ENCODE measurements at regions not wholly inside any gene's neighbourhood (a gene's known extent, or its start where the extent isn't known, plus 50 kb on each side); places are given as distances from the start of the nearest gene placed in this dataset.

GRCh38 chr7:25759748-25760147 is 392.2 kb upstream of the NFE2L3 start:
- DNase-seq: no peak

- DNase-seq: no peak
Observed at GRCh38 chr7:25762511-25763462, 389.2 kb upstream of the NFE2L3 start.

- no peak for DNase-seq
Observed at GRCh38 chr7:25763463-25763860, 388.5 kb upstream of the NFE2L3 start.

DNA sequence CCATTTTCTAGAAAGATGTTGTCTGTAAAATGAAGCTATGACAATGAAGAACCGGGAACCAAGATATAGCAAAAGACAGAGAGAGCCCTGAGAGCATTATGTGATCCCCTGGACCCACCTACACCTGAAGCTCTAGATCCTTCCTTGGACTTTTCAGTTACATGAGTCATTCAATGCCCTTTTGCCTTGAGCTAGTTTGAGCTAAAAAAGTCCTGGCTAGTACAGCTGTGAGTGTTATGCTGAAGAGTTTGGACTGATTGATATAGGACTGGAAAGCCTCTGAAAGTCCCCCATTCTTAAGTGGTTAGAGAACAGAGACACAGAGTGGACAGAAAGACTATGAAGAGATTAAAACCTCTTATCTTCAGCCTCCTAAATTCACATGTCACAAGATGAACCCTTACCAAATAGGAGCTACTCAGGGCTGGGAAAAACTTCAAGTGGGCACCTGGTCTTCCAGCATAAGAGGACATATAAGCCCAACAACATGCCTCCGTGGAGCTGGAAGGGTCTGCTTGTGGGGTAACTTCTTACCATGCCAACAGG is 386.8 kb upstream of the NFE2L3 start:
- DNase-seq: no peak

- DNase-seq: no peak
Observed at GRCh38 chr7:25770235-25770634, 381.8 kb upstream of the NFE2L3 start.

- DNase-seq: no peak
Observed at GRCh38 chr7:25770670-25771069, 381.3 kb upstream of the NFE2L3 start.

GRCh38 chr7:25771491-25771890 is 380.5 kb upstream of the NFE2L3 start:
- no peak for DNase-seq

DNA sequence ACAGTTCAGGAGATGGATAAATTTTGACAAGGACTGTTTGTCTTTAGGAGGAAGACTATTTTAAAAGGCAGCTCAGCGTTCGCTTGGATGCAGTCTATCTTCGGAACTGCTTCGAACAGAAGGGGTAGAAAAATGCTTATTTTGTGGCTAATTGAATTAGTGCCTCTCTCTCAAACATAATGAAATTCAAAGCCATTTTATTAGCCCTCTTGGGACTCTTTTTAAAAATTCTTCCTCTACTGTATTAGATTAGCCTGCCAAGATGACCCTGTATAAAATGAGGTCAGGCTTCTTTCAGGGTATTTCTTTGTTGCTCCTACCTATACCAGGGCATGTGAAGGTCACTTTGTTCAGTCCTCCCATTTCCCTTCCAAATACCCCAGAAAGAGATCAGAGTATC is 379.2 kb upstream of the NFE2L3 start:
- no peak for DNase-seq

DNA sequence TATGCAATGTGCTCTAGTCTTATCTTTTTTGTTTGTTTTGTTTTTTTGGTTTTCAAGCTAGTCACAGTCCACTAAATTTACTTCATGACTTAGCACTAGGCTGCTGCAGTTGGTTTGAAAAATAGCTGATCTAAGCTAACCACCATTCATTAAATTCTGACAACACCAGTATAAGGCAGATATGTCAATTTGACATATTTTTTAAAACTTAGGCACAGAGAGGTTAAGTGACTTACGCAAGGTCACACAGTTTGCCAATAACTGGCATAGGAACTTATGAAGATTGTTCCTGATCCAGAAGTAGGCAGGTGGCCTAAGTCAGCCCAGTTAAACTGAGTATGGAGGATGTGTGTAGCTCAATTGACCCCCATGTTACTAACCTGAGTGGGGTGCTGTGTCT is 377.3 kb upstream of the NFE2L3 start:
- no peak for DNase-seq

DNA sequence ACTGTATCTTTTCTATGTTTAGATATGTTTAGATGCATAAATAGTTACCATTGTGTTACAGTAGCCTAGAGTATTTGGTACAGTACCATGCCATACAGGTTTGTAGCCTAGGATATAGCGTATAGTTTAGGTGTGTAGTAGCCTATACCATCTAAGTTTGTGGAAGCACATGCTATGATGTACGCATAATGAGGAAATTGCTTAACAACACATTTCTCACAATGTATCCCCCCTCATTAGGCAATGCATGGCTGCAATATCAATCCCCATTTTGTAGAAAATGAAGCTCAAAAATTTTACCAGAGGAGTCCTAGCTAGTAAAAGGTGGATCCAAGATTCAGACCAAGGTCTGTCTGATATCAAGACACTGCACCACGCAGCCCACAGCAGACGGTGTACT is 376.4 kb upstream of the NFE2L3 start:
- no peak for DNase-seq

DNA sequence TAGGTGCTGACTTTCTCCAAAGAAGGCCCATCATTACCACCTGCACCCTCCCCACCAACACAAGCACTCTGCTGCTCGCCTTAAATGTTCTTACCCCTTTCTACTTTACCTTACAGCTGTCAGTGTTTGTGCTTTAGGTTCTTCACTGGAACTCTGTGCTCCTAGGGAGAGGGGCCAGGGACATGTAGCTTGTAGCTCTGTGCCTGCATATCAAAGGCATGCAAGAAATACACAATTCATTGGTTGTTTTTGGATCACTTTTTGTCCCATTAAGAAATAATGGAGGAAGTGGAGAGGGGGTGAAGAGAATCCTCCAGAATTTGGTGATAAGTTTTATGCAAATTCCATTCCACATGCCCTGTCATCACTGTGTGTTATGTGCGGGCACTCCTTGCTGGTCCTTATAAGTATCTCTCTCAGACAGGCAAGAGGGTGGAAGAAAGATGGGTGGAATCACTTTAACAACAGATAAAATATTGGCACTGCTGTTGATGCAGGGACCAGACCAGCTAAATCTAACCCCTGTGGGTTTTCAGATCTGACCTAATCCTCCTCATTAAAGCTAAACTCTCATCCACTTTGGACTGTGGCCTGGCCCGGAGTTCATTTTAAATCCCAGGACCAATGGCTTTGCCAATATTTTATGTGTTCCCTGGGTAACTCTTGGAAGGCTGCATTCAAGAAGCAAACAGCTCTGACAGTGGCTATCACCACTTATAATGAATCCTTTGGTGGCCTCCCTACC is 375.8 kb upstream of the NFE2L3 start:
- DNase-seq: no peak

DNA sequence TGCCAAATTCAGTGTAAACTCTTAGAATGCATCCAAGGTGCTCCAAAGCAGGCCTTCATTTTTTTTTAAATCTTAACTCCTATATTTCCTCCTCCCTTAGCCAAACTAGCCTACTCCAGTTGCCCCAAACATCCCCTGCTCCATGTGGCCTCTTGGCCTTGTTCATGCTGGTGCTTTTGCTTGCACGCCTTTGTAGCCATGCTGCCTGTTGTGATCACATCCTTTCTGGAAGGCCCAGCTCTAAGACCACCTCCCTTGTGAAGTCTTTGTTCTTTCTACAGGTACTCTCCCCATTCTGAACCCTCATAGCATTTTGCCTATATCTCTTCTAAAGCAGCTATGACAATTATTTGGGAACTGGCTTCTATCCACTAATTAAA is 375.3 kb upstream of the NFE2L3 start:
- DNase-seq: no peak

GRCh38 chr7:25777969-25778708 is 373.9 kb upstream of the NFE2L3 start:
- DNase-seq: peak; percentile 31

- no peak for DNase-seq
Observed at GRCh38 chr7:25779002-25779546, 372.9 kb upstream of the NFE2L3 start.

- no peak for DNase-seq
Observed at GRCh38 chr7:25780904-25781303, 371.1 kb upstream of the NFE2L3 start.

DNA sequence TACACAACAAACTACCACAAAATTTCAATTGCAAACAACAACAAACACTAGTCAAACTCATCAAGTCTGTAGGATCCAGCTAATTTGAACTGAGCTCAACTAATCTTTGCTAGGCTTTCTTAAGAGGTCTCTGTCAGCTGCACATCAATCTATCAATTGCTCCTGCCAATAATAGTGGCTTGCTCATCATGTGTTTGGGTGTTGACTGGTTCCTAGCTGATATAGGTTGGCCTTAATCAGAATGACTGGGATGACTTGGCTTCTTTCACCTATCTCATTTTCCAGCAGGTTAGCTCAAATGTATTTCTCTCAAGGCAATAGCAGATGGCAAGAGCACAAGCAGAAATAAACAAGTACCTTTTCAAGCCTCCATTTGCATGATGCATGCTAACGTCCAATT is 370.3 kb upstream of the NFE2L3 start:
- peak; percentile 72 for DNase-seq

- DNase-seq: no peak
Observed at GRCh38 chr7:25786936-25787335, 365.1 kb upstream of the NFE2L3 start.

DNA sequence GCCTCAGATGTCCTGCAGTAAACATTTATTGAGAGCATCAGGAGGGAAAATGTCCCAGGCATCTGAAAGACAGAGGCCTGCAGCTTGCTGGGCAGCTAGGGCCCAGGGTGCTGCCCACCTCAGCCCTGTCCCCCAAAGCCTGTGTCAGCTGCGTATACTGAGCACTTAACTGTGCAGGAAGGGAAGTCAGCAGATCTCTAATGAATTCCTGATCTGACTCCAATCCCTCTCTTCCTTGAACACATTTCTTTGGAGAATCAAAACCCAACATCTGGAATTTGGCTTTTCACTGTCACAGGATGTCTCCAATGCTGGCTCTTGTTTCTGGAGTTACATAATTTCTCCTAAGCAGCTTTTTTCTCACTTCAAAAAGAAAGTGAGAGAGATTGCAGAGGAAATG is 364.7 kb upstream of the NFE2L3 start:
- no peak for DNase-seq

DNA sequence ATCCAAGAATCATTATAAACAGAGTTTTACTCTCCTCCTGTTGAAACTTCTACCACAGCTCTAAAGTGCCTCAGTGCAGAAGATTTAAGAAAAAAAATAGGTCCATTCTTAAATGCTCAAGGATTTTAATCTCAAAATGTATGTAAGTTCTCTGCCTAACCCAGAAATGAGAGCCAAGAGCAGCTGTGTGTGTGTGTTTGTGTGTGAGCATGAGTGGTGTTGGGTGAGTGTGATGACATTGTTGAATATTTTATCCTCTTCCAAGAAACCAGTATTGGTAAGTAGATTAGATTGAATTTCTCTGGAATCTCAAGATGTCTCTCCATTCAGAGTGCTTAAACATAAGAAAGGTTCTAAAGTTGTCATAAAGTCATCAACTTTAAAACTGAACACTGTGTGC is 363.6 kb upstream of the NFE2L3 start:
- DNase-seq: no peak

DNA sequence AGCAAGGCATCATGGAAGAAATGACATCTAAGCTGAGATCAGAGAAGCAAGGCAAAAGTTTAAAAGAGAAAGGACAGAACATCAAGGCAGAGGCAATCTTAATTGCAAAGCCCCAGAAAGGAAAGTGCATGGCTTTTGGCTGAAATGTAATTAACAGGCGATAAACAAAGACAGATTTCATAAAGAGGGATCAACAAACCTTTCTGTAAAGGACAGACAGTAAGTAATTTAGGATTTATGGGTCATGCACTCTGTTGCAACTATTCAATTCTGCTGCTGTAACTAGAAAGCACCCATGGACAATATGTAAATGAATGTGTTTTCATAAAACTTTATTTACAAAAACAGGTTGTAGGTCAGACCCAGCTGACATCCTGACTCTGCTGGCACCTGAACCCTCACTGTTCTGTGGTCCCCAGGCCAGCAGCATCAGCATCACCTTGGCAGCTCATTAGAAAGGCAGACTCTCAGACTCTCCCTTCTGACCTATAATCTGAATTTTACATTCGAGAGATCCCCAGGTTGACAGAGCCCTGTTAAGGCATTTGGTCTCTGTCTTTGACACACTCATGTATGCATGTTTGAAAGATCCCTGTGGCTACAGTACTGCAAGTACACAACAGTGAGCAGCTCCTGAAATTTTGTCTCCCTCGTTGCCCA is 362.9 kb upstream of the NFE2L3 start:
- DNase-seq: no peak

DNA sequence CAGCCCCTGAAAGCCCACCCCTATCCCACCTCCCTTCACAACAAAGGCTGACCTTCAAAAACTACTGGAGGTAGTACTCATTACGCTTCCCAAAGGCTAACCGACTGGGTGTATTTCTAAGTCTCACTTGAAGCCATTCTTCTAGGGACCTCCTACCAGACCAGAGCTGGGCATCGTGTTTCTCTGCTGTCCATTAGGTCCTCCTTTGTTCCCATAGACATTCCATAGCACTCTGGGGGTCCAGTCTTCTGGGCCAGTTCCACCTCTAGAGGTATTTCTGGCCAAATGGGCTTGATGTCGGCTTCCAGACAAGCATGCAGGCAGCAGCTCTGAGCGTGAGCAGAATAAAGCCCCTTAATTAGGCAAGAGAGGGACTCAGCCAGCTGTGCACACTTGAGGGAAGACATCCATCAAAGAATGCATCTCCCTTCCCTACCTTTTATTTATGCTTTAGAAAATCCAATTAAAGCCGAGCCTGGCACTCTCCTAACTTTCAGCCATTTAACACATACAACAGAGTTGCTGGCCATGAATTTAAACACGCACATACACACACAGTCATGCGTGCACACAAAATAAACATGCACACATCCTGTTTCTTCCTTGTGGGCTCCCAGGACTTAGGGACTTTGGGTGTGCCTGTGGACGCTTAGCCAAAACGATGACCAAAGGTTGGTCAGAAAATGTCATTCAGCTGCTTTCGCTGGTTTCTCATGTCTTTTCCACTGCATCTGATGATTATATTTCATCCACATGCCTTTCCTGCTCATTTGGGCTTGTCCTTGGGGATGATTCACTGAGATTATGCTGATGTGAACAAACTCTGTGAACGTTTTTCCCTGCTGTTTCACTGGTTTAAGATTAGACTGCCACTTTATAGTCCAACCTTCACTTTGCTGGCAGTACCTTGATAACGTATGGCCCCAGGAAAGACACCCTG is 362.0 kb upstream of the NFE2L3 start:
- DNase-seq: no peak

All from DMS 273 treated with DMSO at 0.1 percent for 48 hours (cell line).